Stimulated activated CD8-positive, alpha-beta memory T cell treated with anti-CD3 and anti-CD28 coated beads, Interleukin-15, amount 100 ng/mL, for 48 hours (primary cell): ENCODE measurements at regions not wholly inside any gene's neighbourhood (a gene's known extent, or its start where the extent isn't known, plus 50 kb on each side); places are given as distances from the start of the nearest gene placed in this dataset.

Source experiments
- DNase-seq, 2 donors: peaks; one replicate each; pipeline ENCODE4 v3.0.0-alpha.2; 2020; ENCODE audit warnings: low read depth in 2 of 2

- no peak for DNase-seq
Measured at GRCh38 chr10:128465697-128466096, 339.5 kb upstream of the MKI67 start.

GRCh38 chr10:128466831-128467371, 340.7 kb upstream of the MKI67 start:
- DNase-seq, result no peak

GRCh38 chr10:128468462-128468861, 342.2 kb upstream of the MKI67 start:
- no peak for DNase-seq

GRCh38 chr10:128469515-128469914, 343.3 kb upstream of the MKI67 start:
- DNase-seq, result no peak

- DNase-seq, result no peak
Measured at GRCh38 chr10:128470321-128470965, 344.2 kb upstream of the MKI67 start.

GRCh38 chr10:128471151-128471550, 344.9 kb upstream of the MKI67 start:
- no peak for DNase-seq

GRCh38 chr10:128472196-128472595, 346.0 kb upstream of the MKI67 start:
- no peak for DNase-seq

DNA sequence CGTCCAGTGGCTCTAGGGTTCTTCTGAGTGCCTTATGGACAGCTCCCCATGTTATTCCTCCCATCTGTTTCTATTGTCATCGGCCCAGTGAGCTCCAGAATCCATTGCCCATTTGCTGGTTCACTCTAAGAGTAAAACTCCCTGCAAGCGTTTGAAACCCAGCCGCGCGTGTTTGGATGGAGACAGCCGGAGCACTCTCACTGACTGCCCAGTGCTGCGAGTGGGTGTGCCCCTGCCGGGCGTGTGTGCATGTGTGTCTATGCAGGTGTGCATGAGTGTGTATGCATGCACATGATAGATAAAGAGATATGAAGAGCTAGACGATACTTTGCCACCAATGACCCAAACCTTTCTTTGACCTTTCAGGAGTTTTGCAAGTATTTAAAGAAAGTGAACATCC, 347.2 kb upstream of the MKI67 start:
- no peak for DNase-seq

GRCh38 chr10:128473911-128474310, 347.7 kb upstream of the MKI67 start:
- DNase-seq, result no peak

DNA sequence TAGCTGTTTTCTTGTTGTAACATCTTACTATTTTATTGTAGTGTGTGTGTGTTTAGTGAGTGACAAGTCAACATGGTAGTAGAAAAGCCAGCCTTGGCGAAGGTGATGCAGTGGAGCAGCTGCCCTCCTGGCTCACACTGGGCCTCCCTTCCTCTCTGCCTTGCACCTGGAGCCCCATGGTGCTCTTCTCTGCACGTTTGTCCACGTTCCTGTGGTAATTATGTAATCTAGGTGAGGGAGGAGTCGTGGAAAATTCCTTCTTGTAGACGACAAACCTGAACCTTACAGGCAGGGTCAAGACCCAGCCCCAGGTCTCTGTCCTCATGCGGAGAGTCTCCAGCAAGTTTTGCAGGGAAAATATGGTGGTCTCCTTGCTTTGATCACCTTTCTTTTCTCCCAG, 348.3 kb upstream of the MKI67 start:
- DNase-seq, result no peak

DNA sequence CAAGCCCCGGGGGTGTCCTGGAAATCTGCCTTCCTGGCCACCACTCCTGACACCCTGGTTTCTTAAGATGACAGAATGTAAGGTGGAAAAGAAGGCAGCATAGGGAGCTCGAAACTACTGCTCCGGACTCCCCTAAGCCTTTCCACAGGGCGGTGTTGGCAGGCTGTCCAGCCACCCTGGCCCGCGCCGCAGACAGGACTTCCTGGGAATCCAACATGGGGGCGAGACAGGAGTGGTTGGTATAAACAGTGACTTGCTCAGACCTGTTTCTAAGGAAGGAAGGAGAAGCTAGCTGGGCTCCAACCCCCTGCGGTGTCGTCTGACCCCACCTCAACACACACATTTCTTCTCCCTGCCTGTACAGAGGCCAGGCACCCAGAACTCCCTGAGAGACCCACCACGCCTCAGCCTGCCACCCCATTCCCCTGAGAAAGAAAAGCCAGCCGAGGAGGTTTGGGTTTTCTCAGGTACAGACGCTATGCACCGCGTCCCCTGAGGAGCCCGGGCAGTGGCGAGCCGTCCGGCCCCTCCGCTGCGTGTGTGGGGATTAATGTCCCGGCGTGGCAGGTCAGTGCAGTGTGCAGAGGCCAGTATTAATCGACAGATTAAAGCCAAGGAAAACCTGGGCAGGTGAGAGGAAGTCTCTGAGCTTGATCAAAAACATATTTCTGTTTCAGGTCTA, 349.6 kb upstream of the MKI67 start:
- no peak for DNase-seq

- no peak for DNase-seq
Measured at GRCh38 chr10:128476368-128476725, 350.1 kb upstream of the MKI67 start.

- no peak for DNase-seq
Measured at GRCh38 chr10:128476845-128477244, 350.6 kb upstream of the MKI67 start.

DNA sequence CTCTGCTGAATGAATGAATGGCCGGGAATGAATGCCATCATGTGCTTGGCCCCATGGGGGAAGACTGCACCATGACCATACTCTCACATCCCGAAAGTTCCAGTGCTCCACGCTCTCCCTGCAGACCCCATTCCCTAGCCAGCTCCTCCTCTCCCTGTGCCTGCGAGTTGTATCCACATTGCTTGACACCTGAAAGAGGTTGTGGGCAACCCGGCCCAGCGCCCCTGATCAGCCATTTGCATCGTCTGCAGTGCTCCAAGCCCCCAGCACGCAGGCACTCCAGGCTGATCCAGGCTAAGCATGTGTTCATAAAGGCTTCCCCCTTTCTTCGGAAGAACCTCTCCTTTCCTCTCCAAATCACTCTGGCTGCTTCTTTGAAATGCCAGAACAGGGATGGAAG, 354.4 kb upstream of the MKI67 start:
- DNase-seq, result no peak

GRCh38 chr10:128481152-128481840, 355.1 kb upstream of the MKI67 start:
- DNase-seq, result no peak

GRCh38 chr10:128482052-128482451, 355.8 kb upstream of the MKI67 start:
- DNase-seq, result no peak

GRCh38 chr10:128483216-128483615, 357.0 kb upstream of the MKI67 start:
- no peak for DNase-seq

DNA sequence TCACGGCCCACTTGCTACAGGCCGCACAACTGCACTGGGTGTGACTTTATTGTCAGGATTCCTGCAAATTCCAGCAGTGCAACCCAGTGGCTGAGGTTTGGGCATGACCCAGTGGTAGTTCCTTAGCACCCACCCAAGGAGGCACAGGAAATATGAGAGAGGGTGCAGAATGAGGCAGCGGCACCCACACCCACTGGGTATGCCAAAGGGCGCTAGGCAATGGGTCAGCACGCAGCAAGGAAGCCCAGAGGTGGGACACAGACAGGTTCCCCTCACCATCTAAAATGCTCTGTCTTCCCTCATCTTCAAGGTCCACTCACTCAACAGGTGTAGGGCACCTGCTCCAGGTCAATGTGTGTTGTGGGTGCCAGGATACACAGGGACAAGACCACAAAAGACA, 357.8 kb upstream of the MKI67 start:
- DNase-seq, result no peak

- DNase-seq, result no peak
Measured at GRCh38 chr10:128485701-128486235, 359.5 kb upstream of the MKI67 start.

- no peak for DNase-seq
Measured at GRCh38 chr10:128487517-128487916, 361.3 kb upstream of the MKI67 start.

DNA sequence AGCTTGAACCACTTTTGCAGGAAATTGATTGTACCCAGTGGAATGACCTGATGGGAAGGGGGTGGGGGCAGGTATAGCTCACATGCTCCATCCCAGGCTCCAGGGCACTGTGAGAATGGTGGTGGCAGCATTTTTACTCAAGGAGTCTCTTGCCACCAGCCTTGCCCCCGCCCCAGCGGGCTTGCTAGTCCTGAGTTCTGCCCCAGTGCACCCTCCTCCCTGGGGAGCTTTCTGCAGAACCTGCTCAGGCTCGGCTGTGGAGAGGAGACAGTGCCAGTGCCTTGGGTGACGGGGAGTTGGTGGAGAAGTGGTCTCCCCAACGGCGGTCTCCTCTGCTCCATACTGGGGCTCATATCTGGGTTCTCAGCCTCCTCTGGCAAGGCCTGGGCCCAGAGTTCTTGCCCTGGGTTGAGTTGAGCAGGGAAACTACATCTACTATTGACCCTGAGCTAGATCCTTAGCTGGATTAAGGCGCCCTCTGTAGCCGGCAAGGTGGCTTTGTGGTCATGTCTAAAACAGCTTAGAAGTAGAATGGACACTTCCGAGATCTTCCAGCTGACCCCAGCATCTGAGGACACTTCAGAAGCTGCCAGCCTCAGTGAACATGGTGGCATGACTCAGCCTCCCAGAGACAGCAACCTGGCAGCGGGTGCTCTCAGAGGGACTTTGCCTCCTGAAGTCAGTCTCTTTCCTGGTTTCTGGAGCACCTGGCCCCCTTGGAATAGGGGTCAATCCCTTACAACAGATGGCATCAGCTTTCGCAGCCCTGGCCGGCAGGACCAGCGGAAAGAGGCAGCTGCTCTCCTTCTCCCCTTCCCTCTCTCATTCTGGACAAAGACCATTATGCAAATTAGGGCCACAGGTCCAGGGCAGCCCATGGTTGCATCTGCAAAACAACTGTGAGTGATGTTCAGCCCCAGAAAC, 363.4 kb upstream of the MKI67 start:
- no peak for DNase-seq

DNA sequence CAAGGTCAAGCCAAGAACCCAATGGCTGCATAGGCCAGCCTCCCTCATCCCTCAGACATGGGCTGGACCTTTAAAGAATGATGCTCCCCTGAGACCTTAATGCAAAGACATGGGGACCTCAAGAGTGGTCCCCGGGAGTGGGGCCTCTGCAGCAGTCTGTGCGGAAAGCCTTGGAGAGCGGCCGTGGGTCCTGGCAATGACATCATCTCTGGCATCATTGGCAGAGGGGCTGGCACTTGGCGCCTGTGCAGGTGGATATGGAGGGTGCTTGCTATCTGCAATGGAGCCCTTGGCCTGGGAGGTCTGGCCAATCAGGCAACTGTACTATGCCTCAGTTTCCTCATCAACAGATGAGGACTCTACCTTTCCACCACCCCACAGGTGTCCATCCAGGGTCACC, 365.5 kb upstream of the MKI67 start:
- DNase-seq, result no peak
